ENCODE measurements at regions not wholly inside any gene's neighbourhood (a gene's known extent, or its start where the extent isn't known, plus 50 kb on each side); places are given as distances from the start of the nearest gene placed in this dataset.

DNA sequence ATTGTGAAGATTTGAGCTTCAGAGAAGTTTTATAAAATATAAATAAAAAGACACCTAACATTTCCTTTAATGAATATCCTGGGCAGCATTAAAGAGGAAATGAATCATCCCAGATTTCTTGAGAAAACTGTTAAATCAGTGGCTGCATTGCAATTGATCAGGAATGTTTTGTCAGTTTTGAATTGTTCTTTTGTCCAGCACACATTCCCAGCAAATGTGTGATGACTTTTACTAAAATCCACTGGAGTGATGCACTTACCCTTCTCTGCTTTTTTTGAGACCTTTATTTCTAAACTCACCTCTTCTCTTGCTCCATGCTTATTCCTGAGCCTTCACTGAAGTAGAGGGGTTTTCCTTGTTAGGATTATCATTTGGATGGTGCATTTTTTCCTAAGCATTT, 1307.2 kb downstream of the CDH8 start:
- H3K9me3 Mint-ChIP-seq: no peaks in the 10 kb centered on the region
- H3K4me2 ChIP-seq: no peak overlapping the region
- H4K20me1 ChIP-seq (replicated peaks; ENCODE audit: insufficient read depth): no peaks in the 10 kb centered on the region
- no peak overlapping the region for H3K27ac ChIP-seq (ENCODE audit: low read depth)
- no peaks in the 10 kb centered on the region for H3K79me2 ChIP-seq (replicated peaks; ENCODE audit: insufficient read depth)
- no peaks in the 10 kb centered on the region for H3K27me3 ChIP-seq (ENCODE audit: insufficient read depth)
- no peak overlapping the region for H3K4me3 ChIP-seq
- no peaks in the 10 kb centered on the region for H3K4me1 ChIP-seq (ENCODE audit: insufficient read depth)
- no peaks in the 10 kb centered on the region for H3K36me3 Mint-ChIP-seq (ENCODE audit: low read depth)
- no peaks in the 10 kb centered on the region for H3K36me3 ChIP-seq (ENCODE audit: insufficient read depth)
- H3K27me3 Mint-ChIP-seq (ENCODE audit: insufficient read depth, low read depth, poor library complexity): no peaks in the 10 kb centered on the region
- no peaks in the 10 kb centered on the region for H3K4me1 Mint-ChIP-seq
- ATAC-seq (no peak), DNase-seq (ENCODE audit: low spot score) (no peak)
- no peak overlapping the region for H3K4me3 Mint-ChIP-seq
- H3F3A ChIP-seq (replicated peaks; ENCODE audit: low read depth): no peaks in the 10 kb centered on the region
- 0 out of 2 replicates have a peak, but pooled peaks cover 3% of the 10 kb centered on the region for H3K9me2 ChIP-seq (ENCODE audit: insufficient read depth)
- no peak overlapping the region for H3K27ac Mint-ChIP-seq
- H2AFZ ChIP-seq: no peak overlapping the region
- TF ChIP-seq EZH2 (IDR thresholded peaks at IDR 0.05; ENCODE audit: low read depth, unreplicated experiment) (no peak), ZNF331 (CRISPR knock-in tag; IDR thresholded peaks at IDR 0.05; ENCODE audit: low read depth) (no peak), JUNB (IDR thresholded peaks at IDR 0.05; ENCODE audit: unreplicated experiment) (no peak), POLR2AphosphoS5 (IDR thresholded peaks at IDR 0.05; ENCODE audit: low read depth) (no peak), EZH2phosphoT487 (IDR thresholded peaks at IDR 0.05; ENCODE audit: unreplicated experiment) (no peak), STAT1 (IDR thresholded peaks at IDR 0.05; ENCODE audit: unreplicated experiment) (no peak), NANOG (IDR thresholded peaks at IDR 0.05; ENCODE audit: borderline replicate concordance) (no peak), ZNF114 (CRISPR knock-in tag; IDR thresholded peaks at IDR 0.05) (no peak), CREB1 (CRISPR knock-in tag; IDR thresholded peaks at IDR 0.05; ENCODE audit: low read depth) (no peak)
- TF ChIP-seq, protein P1, sequence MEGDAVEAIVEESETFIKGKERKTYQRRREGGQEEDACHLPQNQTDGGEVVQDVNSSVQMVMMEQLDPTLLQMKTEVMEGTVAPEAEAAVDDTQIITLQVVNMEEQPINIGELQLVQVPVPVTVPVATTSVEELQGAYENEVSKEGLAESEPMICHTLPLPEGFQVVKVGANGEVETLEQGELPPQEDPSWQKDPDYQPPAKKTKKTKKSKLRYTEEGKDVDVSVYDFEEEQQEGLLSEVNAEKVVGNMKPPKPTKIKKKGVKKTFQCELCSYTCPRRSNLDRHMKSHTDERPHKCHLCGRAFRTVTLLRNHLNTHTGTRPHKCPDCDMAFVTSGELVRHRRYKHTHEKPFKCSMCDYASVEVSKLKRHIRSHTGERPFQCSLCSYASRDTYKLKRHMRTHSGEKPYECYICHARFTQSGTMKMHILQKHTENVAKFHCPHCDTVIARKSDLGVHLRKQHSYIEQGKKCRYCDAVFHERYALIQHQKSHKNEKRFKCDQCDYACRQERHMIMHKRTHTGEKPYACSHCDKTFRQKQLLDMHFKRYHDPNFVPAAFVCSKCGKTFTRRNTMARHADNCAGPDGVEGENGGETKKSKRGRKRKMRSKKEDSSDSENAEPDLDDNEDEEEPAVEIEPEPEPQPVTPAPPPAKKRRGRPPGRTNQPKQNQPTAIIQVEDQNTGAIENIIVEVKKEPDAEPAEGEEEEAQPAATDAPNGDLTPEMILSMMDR (conservative IDR thresholded peaks at IDR 0.05; ENCODE audit: low read depth in 2 of 2): no peak
- TF ChIP-seq, protein P2, sequence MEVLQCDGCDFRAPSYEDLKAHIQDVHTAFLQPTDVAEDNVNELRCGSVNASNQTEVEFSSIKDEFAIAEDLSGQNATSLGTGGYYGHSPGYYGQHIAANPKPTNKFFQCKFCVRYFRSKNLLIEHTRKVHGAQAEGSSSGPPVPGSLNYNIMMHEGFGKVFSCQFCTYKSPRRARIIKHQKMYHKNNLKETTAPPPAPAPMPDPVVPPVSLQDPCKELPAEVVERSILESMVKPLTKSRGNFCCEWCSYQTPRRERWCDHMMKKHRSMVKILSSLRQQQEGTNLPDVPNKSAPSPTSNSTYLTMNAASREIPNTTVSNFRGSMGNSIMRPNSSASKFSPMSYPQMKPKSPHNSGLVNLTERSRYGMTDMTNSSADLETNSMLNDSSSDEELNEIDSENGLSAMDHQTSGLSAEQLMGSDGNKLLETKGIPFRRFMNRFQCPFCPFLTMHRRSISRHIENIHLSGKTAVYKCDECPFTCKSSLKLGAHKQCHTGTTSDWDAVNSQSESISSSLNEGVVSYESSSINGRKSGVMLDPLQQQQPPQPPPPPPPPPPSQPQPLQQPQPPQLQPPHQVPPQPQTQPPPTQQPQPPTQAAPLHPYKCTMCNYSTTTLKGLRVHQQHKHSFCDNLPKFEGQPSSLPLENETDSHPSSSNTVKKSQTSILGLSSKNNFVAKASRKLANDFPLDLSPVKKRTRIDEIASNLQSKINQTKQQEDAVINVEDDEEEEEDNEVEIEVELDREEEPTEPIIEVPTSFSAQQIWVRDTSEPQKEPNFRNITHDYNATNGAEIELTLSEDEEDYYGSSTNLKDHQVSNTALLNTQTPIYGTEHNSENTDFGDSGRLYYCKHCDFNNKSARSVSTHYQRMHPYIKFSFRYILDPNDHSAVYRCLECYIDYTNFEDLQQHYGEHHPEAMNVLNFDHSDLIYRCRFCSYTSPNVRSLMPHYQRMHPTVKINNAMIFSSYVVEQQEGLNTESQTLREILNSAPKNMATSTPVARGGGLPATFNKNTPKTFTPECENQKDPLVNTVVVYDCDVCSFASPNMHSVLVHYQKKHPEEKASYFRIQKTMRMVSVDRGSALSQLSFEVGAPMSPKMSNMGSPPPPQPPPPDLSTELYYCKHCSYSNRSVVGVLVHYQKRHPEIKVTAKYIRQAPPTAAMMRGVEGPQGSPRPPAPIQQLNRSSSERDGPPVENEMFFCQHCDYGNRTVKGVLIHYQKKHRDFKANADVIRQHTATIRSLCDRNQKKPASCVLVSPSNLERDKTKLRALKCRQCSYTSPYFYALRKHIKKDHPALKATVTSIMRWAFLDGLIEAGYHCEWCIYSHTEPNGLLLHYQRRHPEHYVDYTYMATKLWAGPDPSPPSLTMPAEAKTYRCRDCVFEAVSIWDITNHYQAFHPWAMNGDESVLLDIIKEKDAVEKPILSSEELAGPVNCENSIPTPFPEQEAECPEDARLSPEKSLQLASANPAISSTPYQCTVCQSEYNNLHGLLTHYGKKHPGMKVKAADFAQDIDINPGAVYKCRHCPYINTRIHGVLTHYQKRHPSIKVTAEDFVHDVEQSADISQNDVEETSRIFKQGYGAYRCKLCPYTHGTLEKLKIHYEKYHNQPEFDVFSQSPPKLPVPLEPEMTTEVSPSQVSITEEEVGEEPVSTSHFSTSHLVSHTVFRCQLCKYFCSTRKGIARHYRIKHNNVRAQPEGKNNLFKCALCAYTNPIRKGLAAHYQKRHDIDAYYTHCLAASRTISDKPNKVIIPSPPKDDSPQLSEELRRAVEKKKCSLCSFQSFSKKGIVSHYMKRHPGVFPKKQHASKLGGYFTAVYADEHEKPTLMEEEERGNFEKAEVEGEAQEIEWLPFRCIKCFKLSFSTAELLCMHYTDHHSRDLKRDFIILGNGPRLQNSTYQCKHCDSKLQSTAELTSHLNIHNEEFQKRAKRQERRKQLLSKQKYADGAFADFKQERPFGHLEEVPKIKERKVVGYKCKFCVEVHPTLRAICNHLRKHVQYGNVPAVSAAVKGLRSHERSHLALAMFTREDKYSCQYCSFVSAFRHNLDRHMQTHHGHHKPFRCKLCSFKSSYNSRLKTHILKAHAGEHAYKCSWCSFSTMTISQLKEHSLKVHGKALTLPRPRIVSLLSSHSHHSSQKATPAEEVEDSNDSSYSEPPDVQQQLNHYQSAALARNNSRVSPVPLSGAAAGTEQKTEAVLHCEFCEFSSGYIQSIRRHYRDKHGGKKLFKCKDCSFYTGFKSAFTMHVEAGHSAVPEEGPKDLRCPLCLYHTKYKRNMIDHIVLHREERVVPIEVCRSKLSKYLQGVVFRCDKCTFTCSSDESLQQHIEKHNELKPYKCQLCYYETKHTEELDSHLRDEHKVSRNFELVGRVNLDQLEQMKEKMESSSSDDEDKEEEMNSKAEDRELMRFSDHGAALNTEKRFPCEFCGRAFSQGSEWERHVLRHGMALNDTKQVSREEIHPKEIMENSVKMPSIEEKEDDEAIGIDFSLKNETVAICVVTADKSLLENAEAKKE (CRISPR knock-in tag; IDR thresholded peaks at IDR 0.05): no peak
- TF ChIP-seq, protein P3, sequence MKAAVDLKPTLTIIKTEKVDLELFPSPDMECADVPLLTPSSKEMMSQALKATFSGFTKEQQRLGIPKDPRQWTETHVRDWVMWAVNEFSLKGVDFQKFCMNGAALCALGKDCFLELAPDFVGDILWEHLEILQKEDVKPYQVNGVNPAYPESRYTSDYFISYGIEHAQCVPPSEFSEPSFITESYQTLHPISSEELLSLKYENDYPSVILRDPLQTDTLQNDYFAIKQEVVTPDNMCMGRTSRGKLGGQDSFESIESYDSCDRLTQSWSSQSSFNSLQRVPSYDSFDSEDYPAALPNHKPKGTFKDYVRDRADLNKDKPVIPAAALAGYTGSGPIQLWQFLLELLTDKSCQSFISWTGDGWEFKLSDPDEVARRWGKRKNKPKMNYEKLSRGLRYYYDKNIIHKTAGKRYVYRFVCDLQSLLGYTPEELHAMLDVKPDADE (IDR thresholded peaks at IDR 0.05): no peak
- TF ChIP-seq, protein P4, sequence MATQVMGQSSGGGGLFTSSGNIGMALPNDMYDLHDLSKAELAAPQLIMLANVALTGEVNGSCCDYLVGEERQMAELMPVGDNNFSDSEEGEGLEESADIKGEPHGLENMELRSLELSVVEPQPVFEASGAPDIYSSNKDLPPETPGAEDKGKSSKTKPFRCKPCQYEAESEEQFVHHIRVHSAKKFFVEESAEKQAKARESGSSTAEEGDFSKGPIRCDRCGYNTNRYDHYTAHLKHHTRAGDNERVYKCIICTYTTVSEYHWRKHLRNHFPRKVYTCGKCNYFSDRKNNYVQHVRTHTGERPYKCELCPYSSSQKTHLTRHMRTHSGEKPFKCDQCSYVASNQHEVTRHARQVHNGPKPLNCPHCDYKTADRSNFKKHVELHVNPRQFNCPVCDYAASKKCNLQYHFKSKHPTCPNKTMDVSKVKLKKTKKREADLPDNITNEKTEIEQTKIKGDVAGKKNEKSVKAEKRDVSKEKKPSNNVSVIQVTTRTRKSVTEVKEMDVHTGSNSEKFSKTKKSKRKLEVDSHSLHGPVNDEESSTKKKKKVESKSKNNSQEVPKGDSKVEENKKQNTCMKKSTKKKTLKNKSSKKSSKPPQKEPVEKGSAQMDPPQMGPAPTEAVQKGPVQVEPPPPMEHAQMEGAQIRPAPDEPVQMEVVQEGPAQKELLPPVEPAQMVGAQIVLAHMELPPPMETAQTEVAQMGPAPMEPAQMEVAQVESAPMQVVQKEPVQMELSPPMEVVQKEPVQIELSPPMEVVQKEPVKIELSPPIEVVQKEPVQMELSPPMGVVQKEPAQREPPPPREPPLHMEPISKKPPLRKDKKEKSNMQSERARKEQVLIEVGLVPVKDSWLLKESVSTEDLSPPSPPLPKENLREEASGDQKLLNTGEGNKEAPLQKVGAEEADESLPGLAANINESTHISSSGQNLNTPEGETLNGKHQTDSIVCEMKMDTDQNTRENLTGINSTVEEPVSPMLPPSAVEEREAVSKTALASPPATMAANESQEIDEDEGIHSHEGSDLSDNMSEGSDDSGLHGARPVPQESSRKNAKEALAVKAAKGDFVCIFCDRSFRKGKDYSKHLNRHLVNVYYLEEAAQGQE (IDR thresholded peaks at IDR 0.05; ENCODE audit: unreplicated experiment): no peak
